Uterus (tissue), 2 donors: ENCODE measurements at regions not wholly inside any gene's neighbourhood (a gene's known extent, or its start where the extent isn't known, plus 50 kb on each side); places are given as distances from the start of the nearest gene placed in this dataset.

Source experiments
- CTCF ChIP-seq, 4 experiments: fragments of 200-600 bp in 2 of 4; fragments of 450-650 bp in 2 of 4; sonication (generic) in 2 of 4; IDR thresholded peaks; one replicate each; pipeline ENCODE4 v1.5.1; 2016 to 2019; ENCODE audit warnings: antibody characterized with exemption in 4 of 4, mild to moderate bottlenecking in 2 of 4, moderate library complexity in 1 of 4
- POLR2A ChIP-seq, 2 donors: fragments of 450-650 bp; IDR thresholded peaks; one replicate each; pipeline ENCODE4 v1.6.1; 2016; ENCODE audit warnings: antibody characterized with exemption in 2 of 2, mild to moderate bottlenecking in 1 of 2, moderate library complexity in 1 of 2

GRCh38 chr4:127237581-127237980 is 395.2 kb upstream of the INTU start:
- no peak for TF ChIP-seq CTCF (IDR thresholded peaks at IDR 0.05)
- TF ChIP-seq POLR2A (IDR thresholded peaks at IDR 0.05), result no peak
